Thyroid gland (tissue), 4 donors: ENCODE measurements at regions not wholly inside any gene's neighbourhood (a gene's known extent, or its start where the extent isn't known, plus 50 kb on each side); places are given as distances from the start of the nearest gene placed in this dataset.

Experiments
- POLR2A ChIP-seq, 2 donors: fragments of 450-650 bp; IDR thresholded peaks; one replicate each; pipeline ENCODE4 v1.6.1; 2017; ENCODE audit warnings: antibody characterized with exemption in 2 of 2, mild to moderate bottlenecking in 2 of 2, moderate library complexity in 1 of 2
- TF ChIP-seq, protein P1 (sequence below), 6 experiments: fragments of 200-600 bp in 3 of 6; fragments of 450-650 bp in 3 of 6; sonication (generic) in 3 of 6; IDR thresholded peaks; one replicate each; pipeline ENCODE4 v1.5.1; 2016 to 2019; ENCODE audit warnings: antibody characterized with exemption in 6 of 6, mild to moderate bottlenecking in 2 of 6, inconsistent platforms in 1 of 6, moderate library complexity in 1 of 6

GRCh38 chr10:30784524-30784896 lies 155.0 kb upstream of the LYZL2 start:
- TF ChIP-seq, protein P1, sequence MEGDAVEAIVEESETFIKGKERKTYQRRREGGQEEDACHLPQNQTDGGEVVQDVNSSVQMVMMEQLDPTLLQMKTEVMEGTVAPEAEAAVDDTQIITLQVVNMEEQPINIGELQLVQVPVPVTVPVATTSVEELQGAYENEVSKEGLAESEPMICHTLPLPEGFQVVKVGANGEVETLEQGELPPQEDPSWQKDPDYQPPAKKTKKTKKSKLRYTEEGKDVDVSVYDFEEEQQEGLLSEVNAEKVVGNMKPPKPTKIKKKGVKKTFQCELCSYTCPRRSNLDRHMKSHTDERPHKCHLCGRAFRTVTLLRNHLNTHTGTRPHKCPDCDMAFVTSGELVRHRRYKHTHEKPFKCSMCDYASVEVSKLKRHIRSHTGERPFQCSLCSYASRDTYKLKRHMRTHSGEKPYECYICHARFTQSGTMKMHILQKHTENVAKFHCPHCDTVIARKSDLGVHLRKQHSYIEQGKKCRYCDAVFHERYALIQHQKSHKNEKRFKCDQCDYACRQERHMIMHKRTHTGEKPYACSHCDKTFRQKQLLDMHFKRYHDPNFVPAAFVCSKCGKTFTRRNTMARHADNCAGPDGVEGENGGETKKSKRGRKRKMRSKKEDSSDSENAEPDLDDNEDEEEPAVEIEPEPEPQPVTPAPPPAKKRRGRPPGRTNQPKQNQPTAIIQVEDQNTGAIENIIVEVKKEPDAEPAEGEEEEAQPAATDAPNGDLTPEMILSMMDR (IDR thresholded peaks at IDR 0.05): no peak
- TF ChIP-seq POLR2A (IDR thresholded peaks at IDR 0.05): no peak
